ENCODE measurements at regions not wholly inside any gene's neighbourhood (a gene's known extent, or its start where the extent isn't known, plus 50 kb on each side); places are given as distances from the start of the nearest gene placed in this dataset.
"Not testable (repeated sequence)": the region's sequence is repeated elsewhere in the genome, so short reads cannot be mapped to it uniquely, and the experiment has no call there.

- Histone ChIP-seq H3K4me3 (ENCODE audit: low read depth, low read length, poor library complexity, severe bottlenecking) (no peak overlapping the region), H3K79me2 (ENCODE audit: insufficient read depth, low read depth, low read length) (no peaks in the 10 kb centered on the region), H3K4me2 (ENCODE audit: low read length) (no peak overlapping the region), H3K9me3 (ENCODE audit: low read length) (no peaks in the 10 kb centered on the region), H4K20me1 (ENCODE audit: insufficient read depth, low read length) (no peaks in the 10 kb centered on the region), H3K9me2 (ENCODE audit: insufficient read depth, low read length) (no peaks in the 10 kb centered on the region), H2AFZ (ENCODE audit: low read length) (no peak overlapping the region), H3K27ac (ENCODE audit: low read depth, low read length, poor library complexity, severe bottlenecking) (no peak overlapping the region), H3K36me3 (ENCODE audit: insufficient read depth, low read length) (no peaks in the 10 kb centered on the region), H3K4me1 (ENCODE audit: insufficient read depth, low read length, poor library complexity, severe bottlenecking) (no peaks in the 10 kb centered on the region)
- DNase-seq (ENCODE audit: low spot score): no peak
- ChIA-PET CTCF (ENCODE audit: unreplicated experiment) (no interaction called here), POLR2A (no interaction called here)
- TF ChIP-seq, protein P1, sequence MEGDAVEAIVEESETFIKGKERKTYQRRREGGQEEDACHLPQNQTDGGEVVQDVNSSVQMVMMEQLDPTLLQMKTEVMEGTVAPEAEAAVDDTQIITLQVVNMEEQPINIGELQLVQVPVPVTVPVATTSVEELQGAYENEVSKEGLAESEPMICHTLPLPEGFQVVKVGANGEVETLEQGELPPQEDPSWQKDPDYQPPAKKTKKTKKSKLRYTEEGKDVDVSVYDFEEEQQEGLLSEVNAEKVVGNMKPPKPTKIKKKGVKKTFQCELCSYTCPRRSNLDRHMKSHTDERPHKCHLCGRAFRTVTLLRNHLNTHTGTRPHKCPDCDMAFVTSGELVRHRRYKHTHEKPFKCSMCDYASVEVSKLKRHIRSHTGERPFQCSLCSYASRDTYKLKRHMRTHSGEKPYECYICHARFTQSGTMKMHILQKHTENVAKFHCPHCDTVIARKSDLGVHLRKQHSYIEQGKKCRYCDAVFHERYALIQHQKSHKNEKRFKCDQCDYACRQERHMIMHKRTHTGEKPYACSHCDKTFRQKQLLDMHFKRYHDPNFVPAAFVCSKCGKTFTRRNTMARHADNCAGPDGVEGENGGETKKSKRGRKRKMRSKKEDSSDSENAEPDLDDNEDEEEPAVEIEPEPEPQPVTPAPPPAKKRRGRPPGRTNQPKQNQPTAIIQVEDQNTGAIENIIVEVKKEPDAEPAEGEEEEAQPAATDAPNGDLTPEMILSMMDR (conservative IDR thresholded peaks at IDR 0.05; ENCODE audit: low read length): no peak
- TF ChIP-seq EZH2phosphoT487 (IDR thresholded peaks at IDR 0.05; ENCODE audit: borderline replicate concordance, low read depth, low read length): no peak
- BruUV-seq (replicated peaks): no TSS peak
- intact Hi-C loops (cut with micrococcal nuclease; ENCODE audit: unreplicated experiment): no loop called here
Measured at GRCh38 chr15:47908486-47908885, 191.2 kb downstream of the SEMA6D start.

- intact Hi-C loops (cut with micrococcal nuclease; ENCODE audit: unreplicated experiment): no loop called here
- Histone ChIP-seq H2AFZ (ENCODE audit: low read length) (no peak overlapping the region), H4K20me1 (ENCODE audit: insufficient read depth, low read length) (no peaks in the 10 kb centered on the region), H3K36me3 (ENCODE audit: insufficient read depth, low read length) (no peaks in the 10 kb centered on the region), H3K27ac (ENCODE audit: low read depth, low read length, poor library complexity, severe bottlenecking) (no peak overlapping the region), H3K9me3 (ENCODE audit: low read length) (no peaks in the 10 kb centered on the region), H3K4me1 (ENCODE audit: insufficient read depth, low read length, poor library complexity, severe bottlenecking) (no peaks in the 10 kb centered on the region), H3K4me2 (ENCODE audit: low read length) (no peak overlapping the region), H3K9me2 (ENCODE audit: insufficient read depth, low read length) (no peaks in the 10 kb centered on the region), H3K79me2 (ENCODE audit: insufficient read depth, low read depth, low read length) (no peaks in the 10 kb centered on the region), H3K4me3 (ENCODE audit: low read depth, low read length, poor library complexity, severe bottlenecking) (no peak overlapping the region)
- no peak for DNase-seq (ENCODE audit: low spot score)
- ChIA-PET POLR2A (no interaction called here), CTCF (ENCODE audit: unreplicated experiment) (no interaction called here)
- no peak for TF ChIP-seq EZH2phosphoT487 (IDR thresholded peaks at IDR 0.05; ENCODE audit: borderline replicate concordance, low read depth, low read length)
- TF ChIP-seq, protein P1 (conservative IDR thresholded peaks at IDR 0.05; ENCODE audit: low read length): no peak
- BruUV-seq (replicated peaks): no TSS peak
Measured at GRCh38 chr15:47908950-47909670, 191.8 kb downstream of the SEMA6D start.

DNA sequence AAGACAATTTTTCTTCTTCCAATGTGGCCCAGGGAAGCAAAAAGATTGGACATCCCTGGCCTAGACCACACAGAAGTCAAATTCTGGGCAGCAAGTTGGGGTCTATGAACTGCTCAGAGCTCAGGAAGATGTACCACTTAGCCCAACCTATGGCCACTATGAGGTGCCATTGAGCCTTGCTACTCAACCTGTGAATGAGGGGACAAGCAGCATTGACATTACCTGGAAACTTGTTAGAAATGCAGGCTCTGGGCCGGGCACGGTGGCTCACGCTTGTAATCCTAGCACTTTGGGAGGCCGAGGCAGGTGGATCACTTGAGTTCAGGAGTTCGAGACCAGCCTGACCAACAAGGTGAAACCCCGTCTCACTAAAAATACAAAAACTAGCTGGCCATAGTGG lies 195.6 kb downstream of the SEMA6D start:
- CTCF ChIA-PET (ENCODE audit: unreplicated experiment); POLR2A ChIA-PET: not testable (repeated sequence)

More for the DNA sequence above, 195.6 kb downstream of the SEMA6D start:
- H3K79me2 ChIP-seq (ENCODE audit: insufficient read depth, low read depth, low read length); H3K9me3 ChIP-seq (ENCODE audit: low read length); H4K20me1 ChIP-seq (ENCODE audit: insufficient read depth, low read length); H3K4me3 ChIP-seq (ENCODE audit: low read depth, low read length, poor library complexity, severe bottlenecking); H2AFZ ChIP-seq (ENCODE audit: low read length); intact Hi-C loops (cut with micrococcal nuclease; ENCODE audit: unreplicated experiment); H3K9me2 ChIP-seq (ENCODE audit: insufficient read depth, low read length); H3K4me2 ChIP-seq (ENCODE audit: low read length); BruUV-seq (replicated peaks); H3K27ac ChIP-seq (ENCODE audit: low read depth, low read length, poor library complexity, severe bottlenecking); H3K4me1 ChIP-seq (ENCODE audit: insufficient read depth, low read length, poor library complexity, severe bottlenecking); H3K36me3 ChIP-seq (ENCODE audit: insufficient read depth, low read length): not testable (repeated sequence)
- TF ChIP-seq, protein P1 (conservative IDR thresholded peaks at IDR 0.05; ENCODE audit: low read length): peak; percentile 42; the same call in 1 of the 2 replicates
- peak; percentile 8 for DNase-seq (ENCODE audit: low spot score)

Measured in OCI-LY7 (cell line).